GM21737 (cell line): ENCODE measurements at regions not wholly inside any gene's neighbourhood (a gene's known extent, or its start where the extent isn't known, plus 50 kb on each side); places are given as distances from the start of the nearest gene placed in this dataset.
A peak's percentile ranks its signal among the peaks of the same experiment; 100 is the strongest.
"Not testable (repeated sequence)": the region's sequence is repeated elsewhere in the genome, so short reads cannot be mapped to it uniquely, and the experiment has no call there.

Experiments
- ATAC-seq: cut with Tn5 transposase; IDR thresholded peaks from one replicate; pipeline ENCODE4 v1.9.1; 2021; ENCODE audit warnings: mild to moderate bottlenecking, moderate library complexity; ENCODE audit not compliant: unreplicated experiment

GRCh38 chr3:55161231-55161630 is 233.4 kb upstream of the LRTM1 start:
- no peak for ATAC-seq

GRCh38 chr3:55160241-55160983 is 232.6 kb upstream of the LRTM1 start:
- ATAC-seq = peak; percentile 60

GRCh38 chr3:55159711-55160110 is 231.9 kb upstream of the LRTM1 start:
- ATAC-seq = no peak

- no peak for ATAC-seq
Measured at GRCh38 chr3:55159016-55159415, 231.2 kb upstream of the LRTM1 start.

GRCh38 chr3:55158345-55158744 is 230.5 kb upstream of the LRTM1 start:
- ATAC-seq = no peak

- ATAC-seq = no peak
Measured at GRCh38 chr3:55157731-55158130, 229.9 kb upstream of the LRTM1 start.

GRCh38 chr3:55156851-55157650 is 229.2 kb upstream of the LRTM1 start:
- no peak for ATAC-seq

- ATAC-seq = no peak
Measured at GRCh38 chr3:55147856-55148720, 220.2 kb upstream of the LRTM1 start.

GRCh38 chr3:55147406-55147805 is 219.5 kb upstream of the LRTM1 start:
- no peak for ATAC-seq

GRCh38 chr3:55146216-55146615 is 218.4 kb upstream of the LRTM1 start:
- ATAC-seq = no peak

- no peak for ATAC-seq
Measured at GRCh38 chr3:55144015-55144673, 216.3 kb upstream of the LRTM1 start.

- ATAC-seq = no peak
Measured at GRCh38 chr3:55143336-55143735, 215.5 kb upstream of the LRTM1 start.

GRCh38 chr3:55136291-55136690 is 208.4 kb upstream of the LRTM1 start:
- not testable (repeated sequence) for ATAC-seq

- ATAC-seq = no peak
Measured at GRCh38 chr3:55128225-55128823, 200.5 kb upstream of the LRTM1 start.

- no peak for ATAC-seq
Measured at GRCh38 chr3:55127565-55127964, 199.7 kb upstream of the LRTM1 start.

GRCh38 chr3:55124371-55124770 is 196.5 kb upstream of the LRTM1 start:
- ATAC-seq = no peak
